Esophagus squamous epithelium (tissue), 4 donors: ENCODE measurements at regions not wholly inside any gene's neighbourhood (a gene's known extent, or its start where the extent isn't known, plus 50 kb on each side); places are given as distances from the start of the nearest gene placed in this dataset.

Experiments used
- POLR2A ChIP-seq, 4 donors: fragments of 450-650 bp; IDR thresholded peaks; one replicate each; pipeline ENCODE4 v1.6.1; 2017; ENCODE audit warnings: antibody characterized with exemption in 4 of 4, mild to moderate bottlenecking in 4 of 4, moderate library complexity in 3 of 4
- TF ChIP-seq, protein P1 (sequence below), 6 experiments: fragments of 450-650 bp in 4 of 6; fragments of 200-600 bp in 2 of 6; sonication (generic) in 2 of 6; IDR thresholded peaks; one replicate each; pipeline ENCODE4 v1.5.1; 2016 to 2019; ENCODE audit warnings: antibody characterized with exemption in 6 of 6, mild to moderate bottlenecking in 4 of 6, moderate library complexity in 4 of 6

DNA sequence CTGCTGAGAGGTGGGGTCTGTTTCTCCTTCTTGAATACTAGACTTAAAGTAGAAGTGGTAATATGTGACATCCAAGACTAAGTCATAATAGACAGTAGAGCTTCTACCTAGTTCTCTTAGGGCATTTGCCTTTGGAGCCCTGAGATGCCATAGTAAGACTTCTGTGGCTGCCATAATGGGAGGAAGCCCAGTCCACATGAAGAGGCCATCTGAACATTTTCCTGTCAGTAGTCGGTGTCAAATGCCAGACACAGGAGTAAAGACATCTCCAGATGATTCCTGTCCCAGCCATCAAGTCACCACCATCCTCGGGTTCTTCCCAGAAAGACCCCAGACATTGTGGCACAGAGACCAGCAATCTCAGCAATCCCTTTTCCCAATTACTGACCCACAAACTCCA lies 58.1 kb upstream of the IRX6 start:
- no peak for TF ChIP-seq POLR2A (IDR thresholded peaks at IDR 0.05)
- TF ChIP-seq, protein P1, sequence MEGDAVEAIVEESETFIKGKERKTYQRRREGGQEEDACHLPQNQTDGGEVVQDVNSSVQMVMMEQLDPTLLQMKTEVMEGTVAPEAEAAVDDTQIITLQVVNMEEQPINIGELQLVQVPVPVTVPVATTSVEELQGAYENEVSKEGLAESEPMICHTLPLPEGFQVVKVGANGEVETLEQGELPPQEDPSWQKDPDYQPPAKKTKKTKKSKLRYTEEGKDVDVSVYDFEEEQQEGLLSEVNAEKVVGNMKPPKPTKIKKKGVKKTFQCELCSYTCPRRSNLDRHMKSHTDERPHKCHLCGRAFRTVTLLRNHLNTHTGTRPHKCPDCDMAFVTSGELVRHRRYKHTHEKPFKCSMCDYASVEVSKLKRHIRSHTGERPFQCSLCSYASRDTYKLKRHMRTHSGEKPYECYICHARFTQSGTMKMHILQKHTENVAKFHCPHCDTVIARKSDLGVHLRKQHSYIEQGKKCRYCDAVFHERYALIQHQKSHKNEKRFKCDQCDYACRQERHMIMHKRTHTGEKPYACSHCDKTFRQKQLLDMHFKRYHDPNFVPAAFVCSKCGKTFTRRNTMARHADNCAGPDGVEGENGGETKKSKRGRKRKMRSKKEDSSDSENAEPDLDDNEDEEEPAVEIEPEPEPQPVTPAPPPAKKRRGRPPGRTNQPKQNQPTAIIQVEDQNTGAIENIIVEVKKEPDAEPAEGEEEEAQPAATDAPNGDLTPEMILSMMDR (IDR thresholded peaks at IDR 0.05): no peak
